ENCODE measurements at regions not wholly inside any gene's neighbourhood (a gene's known extent, or its start where the extent isn't known, plus 50 kb on each side); places are given as distances from the start of the nearest gene placed in this dataset.
"Not testable (repeated sequence)": the region's sequence is repeated elsewhere in the genome, so short reads cannot be mapped to it uniquely, and the experiment has no call there.

- DNase-seq; H3K27ac ChIP-seq (ENCODE audit: low read depth in 2 of 2, low read length in 2 of 2); H3K27me3 ChIP-seq (ENCODE audit: control insufficient read depth, insufficient read depth, low read length); intact Hi-C loops (cut with DNase I); H3K9me3 ChIP-seq (ENCODE audit: control insufficient read depth in 2 of 3, insufficient read depth in 1 of 3, low read length in 3 of 3); H3K36me3 ChIP-seq (ENCODE audit: control insufficient read depth in 2 of 3, insufficient read depth in 3 of 3, low read length in 3 of 3); H3K4me3 ChIP-seq (ENCODE audit: low read length in 3 of 3); H3K4me1 ChIP-seq (ENCODE audit: control insufficient read depth in 2 of 3, insufficient read depth in 2 of 3, low read depth in 1 of 3, low read length in 3 of 3); H3K9ac ChIP-seq (ENCODE audit: low read length in 3 of 3); FAIRE-seq: not testable (repeated sequence)
These were observed 671.3 kb upstream of the DEFB115 start for GRCh38 chr20:30586178-30586577.

- H3K9me3 ChIP-seq (ENCODE audit: control insufficient read depth in 2 of 3, insufficient read depth in 1 of 3, low read length in 3 of 3), result peaks cover 0 to 3% (median 2%) of the 10 kb centered on the region in 3 donors
- no peak overlapping the region for H3K27ac ChIP-seq (ENCODE audit: low read depth in 2 of 2, low read length in 2 of 2)
- no peak for TF ChIP-seq CTCF (IDR thresholded peaks at IDR 0.05; ENCODE audit: borderline replicate concordance, extremely low read depth, insufficient read depth)
- no peak for DNase-seq
- H3K4me1 ChIP-seq (ENCODE audit: control insufficient read depth in 2 of 3, insufficient read depth in 2 of 3, low read depth in 1 of 3, low read length in 3 of 3), result no peaks in the 10 kb centered on the region
- no peak overlapping the region for H3K4me3 ChIP-seq (ENCODE audit: low read length in 3 of 3)
- FAIRE-seq, result no peak
- H3K27me3 ChIP-seq (ENCODE audit: control insufficient read depth, insufficient read depth, low read length), result no peaks in the 10 kb centered on the region
- H3K36me3 ChIP-seq (ENCODE audit: control insufficient read depth in 2 of 3, insufficient read depth in 3 of 3, low read length in 3 of 3), result no peaks in the 10 kb centered on the region
- H3K9ac ChIP-seq (ENCODE audit: low read length in 3 of 3), result no peak overlapping the region
- intact Hi-C loops (cut with DNase I), result no loop called here
These were observed 663.9 kb upstream of the DEFB115 start for GRCh38 chr20:30593572-30593971.

- H3K9me3 ChIP-seq (ENCODE audit: control insufficient read depth in 2 of 3, insufficient read depth in 1 of 3, low read length in 3 of 3), result peaks cover 0 to 3% (median 2%) of the 10 kb centered on the region in 3 donors
- no peak overlapping the region for H3K9ac ChIP-seq (ENCODE audit: low read length in 3 of 3)
- FAIRE-seq (no peak), DNase-seq (no peak)
- no peak overlapping the region for H3K27ac ChIP-seq (ENCODE audit: low read depth in 2 of 2, low read length in 2 of 2)
- no peaks in the 10 kb centered on the region for H3K4me1 ChIP-seq (ENCODE audit: control insufficient read depth in 2 of 3, insufficient read depth in 2 of 3, low read depth in 1 of 3, low read length in 3 of 3)
- no peak overlapping the region for H3K4me3 ChIP-seq (ENCODE audit: low read length in 3 of 3)
- H3K27me3 ChIP-seq (ENCODE audit: control insufficient read depth, insufficient read depth, low read length), result no peaks in the 10 kb centered on the region
- intact Hi-C loops (cut with DNase I), result no loop called here
- no peak for TF ChIP-seq CTCF (IDR thresholded peaks at IDR 0.05; ENCODE audit: borderline replicate concordance, extremely low read depth, insufficient read depth)
- H3K36me3 ChIP-seq (ENCODE audit: control insufficient read depth in 2 of 3, insufficient read depth in 3 of 3, low read length in 3 of 3), result no peaks in the 10 kb centered on the region
These were observed 663.4 kb upstream of the DEFB115 start for GRCh38 chr20:30594112-30594511.

- no peak for DNase-seq
- H3K9ac ChIP-seq (ENCODE audit: low read length in 3 of 3), result no peak overlapping the region
- no peak overlapping the region for H3K4me3 ChIP-seq (ENCODE audit: low read length in 3 of 3)
- no peaks in the 10 kb centered on the region for H3K36me3 ChIP-seq (ENCODE audit: control insufficient read depth in 2 of 3, insufficient read depth in 3 of 3, low read length in 3 of 3)
- no peak overlapping the region for H3K27ac ChIP-seq (ENCODE audit: low read depth in 2 of 2, low read length in 2 of 2)
- TF ChIP-seq CTCF (IDR thresholded peaks at IDR 0.05; ENCODE audit: borderline replicate concordance, extremely low read depth, insufficient read depth), result no peak
- H3K9me3 ChIP-seq (ENCODE audit: control insufficient read depth in 2 of 3, insufficient read depth in 1 of 3, low read length in 3 of 3), result peaks cover 0 to 3% (median 2%) of the 10 kb centered on the region in 3 donors
- H3K27me3 ChIP-seq (ENCODE audit: control insufficient read depth, insufficient read depth, low read length), result no peaks in the 10 kb centered on the region
- no peak for FAIRE-seq
- H3K4me1 ChIP-seq (ENCODE audit: control insufficient read depth in 2 of 3, insufficient read depth in 2 of 3, low read depth in 1 of 3, low read length in 3 of 3), result no peaks in the 10 kb centered on the region
- intact Hi-C loops (cut with DNase I), result no loop called here
These were observed 661.8 kb upstream of the DEFB115 start for GRCh38 chr20:30595698-30596097.

GRCh38 chr20:30597429-30597828 lies 660.0 kb upstream of the DEFB115 start:
- H3K27me3 ChIP-seq (ENCODE audit: control insufficient read depth, insufficient read depth, low read length); H3K36me3 ChIP-seq (ENCODE audit: control insufficient read depth in 2 of 3, insufficient read depth in 3 of 3, low read length in 3 of 3); H3K4me3 ChIP-seq (ENCODE audit: low read length in 3 of 3); H3K9ac ChIP-seq (ENCODE audit: low read length in 3 of 3); DNase-seq; FAIRE-seq; intact Hi-C loops (cut with DNase I); H3K9me3 ChIP-seq (ENCODE audit: control insufficient read depth in 2 of 3, insufficient read depth in 1 of 3, low read length in 3 of 3); H3K4me1 ChIP-seq (ENCODE audit: control insufficient read depth in 2 of 3, insufficient read depth in 2 of 3, low read depth in 1 of 3, low read length in 3 of 3); H3K27ac ChIP-seq (ENCODE audit: low read depth in 2 of 2, low read length in 2 of 2): not testable (repeated sequence)

Data from kidney (tissue), 13 donors.